GM12801 (cell line): ENCODE measurements at regions not wholly inside any gene's neighbourhood (a gene's known extent, or its start where the extent isn't known, plus 50 kb on each side); places are given as distances from the start of the nearest gene placed in this dataset.

ENCODE experiments used
- CTCF ChIP-seq: IDR thresholded peaks from one replicate; pipeline ENCODE4 v1.5.1; 2011; ENCODE audit warnings: control low read depth; ENCODE audit not compliant: insufficient read length; ENCODE audit errors: extremely low read depth

GRCh38 chr3:20724241-20724640 is 538.2 kb upstream of the SGO1 start:
- TF ChIP-seq CTCF = no peak

GRCh38 chr3:20701641-20702040 is 515.6 kb upstream of the SGO1 start:
- no peak for TF ChIP-seq CTCF

GRCh38 chr3:20700714-20701113 is 514.7 kb upstream of the SGO1 start:
- TF ChIP-seq CTCF = no peak

GRCh38 chr3:20698896-20699295 is 512.9 kb upstream of the SGO1 start:
- TF ChIP-seq CTCF = no peak

- no peak for TF ChIP-seq CTCF
Measured at GRCh38 chr3:20696388-20697150, 510.6 kb upstream of the SGO1 start.

- no peak for TF ChIP-seq CTCF
Measured at GRCh38 chr3:20692675-20693074, 506.7 kb upstream of the SGO1 start.

- TF ChIP-seq CTCF = no peak
Measured at GRCh38 chr3:20683910-20684309, 497.9 kb upstream of the SGO1 start.
